Epithelial cell of esophagus (primary cell): ENCODE measurements at regions not wholly inside any gene's neighbourhood (a gene's known extent, or its start where the extent isn't known, plus 50 kb on each side); places are given as distances from the start of the nearest gene placed in this dataset.

Source experiments
- DNase-seq: peaks from one replicate; pipeline ENCODE4 v3.0.0; 2010; ENCODE audit warnings: low read depth
- H3K4me3 ChIP-seq: 2 replicates; pipeline ENCODE4 v1.5.1; 2011; ENCODE audit warnings: mild to moderate bottlenecking, low read length, control low read depth
- CTCF ChIP-seq: IDR thresholded peaks from 2 replicates; pipeline ENCODE4 v1.5.1; 2011; ENCODE audit warnings: low read depth, mild to moderate bottlenecking, low read length, control low read depth, inconsistent platforms; ENCODE audit not compliant: insufficient read depth; ENCODE audit errors: missing control alignments

DNA sequence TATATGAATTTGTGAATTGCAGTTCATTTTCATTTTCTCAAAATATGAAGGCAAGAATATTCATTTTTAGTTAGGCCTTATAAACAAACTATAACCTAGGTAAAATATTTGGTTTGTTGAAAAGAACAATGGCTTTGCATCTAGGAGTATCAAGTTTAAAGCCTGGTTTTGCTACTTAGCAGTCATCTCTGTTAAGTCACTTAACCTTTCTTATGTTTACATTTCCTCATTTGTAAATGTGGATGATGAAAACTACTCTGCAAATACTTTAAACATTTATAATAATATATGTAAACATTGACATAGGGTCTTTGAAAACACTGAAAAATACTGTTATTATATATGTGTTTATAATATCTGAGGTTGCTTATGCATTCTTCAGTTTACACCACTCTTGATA, 135.5 kb downstream of the CENPW start:
- H3K4me3 ChIP-seq: no peak overlapping the region
- no peak for DNase-seq
- TF ChIP-seq CTCF: no peak

GRCh38 chr6:126477678-126478077, 137.8 kb downstream of the CENPW start:
- no peak for DNase-seq

GRCh38 chr6:126480268-126480667, 140.4 kb downstream of the CENPW start:
- H3K4me3 ChIP-seq: no peak overlapping the region
- DNase-seq: no peak
- TF ChIP-seq CTCF: no peak

More at GRCh38 chr6:126477678-126478077, 137.8 kb downstream of the CENPW start:
- no peak for TF ChIP-seq CTCF
- H3K4me3 ChIP-seq: no peak overlapping the region

DNA sequence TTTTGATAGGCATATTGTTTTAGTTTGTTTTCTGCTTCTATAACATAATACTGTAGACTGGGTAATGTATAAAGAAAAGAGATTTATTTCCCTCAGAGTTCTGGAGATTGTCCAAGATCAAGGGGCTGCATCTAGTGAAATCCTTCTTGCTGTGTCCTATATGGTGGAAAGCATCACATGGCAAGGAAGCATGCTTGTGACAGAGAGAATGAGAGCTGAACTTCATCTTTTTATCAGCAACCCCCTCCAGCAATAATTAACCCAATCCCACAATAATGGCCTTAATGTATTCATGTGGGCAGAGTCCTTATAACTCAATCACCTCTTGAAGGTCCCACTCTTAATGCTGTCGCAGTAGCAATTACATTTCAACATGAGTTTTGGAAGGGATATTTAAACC, 141.4 kb downstream of the CENPW start:
- no peak overlapping the region for H3K4me3 ChIP-seq
- no peak for DNase-seq
- TF ChIP-seq CTCF: no peak

- DNase-seq: no peak
- H3K4me3 ChIP-seq: no peak overlapping the region
- TF ChIP-seq CTCF: no peak
These were observed 164.9 kb downstream of the CENPW start for GRCh38 chr6:126504792-126505191.

DNA sequence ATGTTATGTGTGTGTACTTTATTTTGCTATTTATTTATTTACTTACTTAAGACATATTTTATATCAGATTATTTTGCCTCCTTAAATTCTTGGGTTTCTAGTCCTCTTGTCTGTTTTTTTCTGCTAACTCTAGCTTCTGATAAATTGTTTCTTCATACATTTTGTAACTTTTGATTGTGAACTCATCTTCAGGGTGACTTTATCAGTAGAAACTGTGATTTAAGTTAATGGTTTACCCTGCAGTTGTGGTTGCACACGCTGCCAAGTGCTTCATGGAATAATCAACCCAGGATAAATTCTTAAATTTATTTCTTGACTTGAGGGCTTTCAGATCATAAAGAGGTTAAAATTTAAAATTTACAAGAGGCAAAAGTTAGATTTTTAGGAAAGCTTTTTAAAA, 173.3 kb downstream of the CENPW start:
- DNase-seq: no peak
- H3K4me3 ChIP-seq: no peak overlapping the region
- TF ChIP-seq CTCF: no peak

DNA sequence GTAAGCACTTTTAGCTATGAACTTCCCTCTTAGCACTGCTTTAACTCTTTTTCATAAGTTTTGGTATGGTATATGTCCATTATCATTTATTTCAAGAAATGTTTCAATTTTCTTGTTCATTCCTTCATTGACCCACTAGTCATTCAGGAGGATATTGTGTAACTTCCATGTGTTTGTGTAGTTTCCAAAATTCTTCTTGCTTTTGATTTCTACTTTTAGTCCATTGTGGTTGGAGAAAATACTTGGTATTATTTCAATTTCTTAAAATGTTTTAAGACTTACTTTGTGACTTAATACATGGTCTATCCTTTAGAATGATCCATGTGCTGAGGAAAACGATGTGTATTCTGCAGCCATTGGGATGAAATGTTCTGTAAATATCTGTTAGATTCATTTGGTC, 176.5 kb downstream of the CENPW start:
- H3K4me3 ChIP-seq: no peak overlapping the region
- TF ChIP-seq CTCF: no peak
- DNase-seq: no peak
